K562 (cell line): ENCODE measurements at regions not wholly inside any gene's neighbourhood (a gene's known extent, or its start where the extent isn't known, plus 50 kb on each side); places are given as distances from the start of the nearest gene placed in this dataset.

Source experiments
- ATAC-seq: fragments of 200-7000 bp; cut with Tn5 transposase; 3 replicates; pipeline ENCODE4 v1.9.1; 2020; ENCODE audit warnings: moderate library complexity
- BruUV-seq: library from RNA; stranded (reverse); fragments of 400-500 nt; replicated peaks from 2 replicates; lab custom pipeline; 2021; lab: Mats Ljungman, UMichigan
- CTCF ChIA-PET: fragments of 300-600 bp; formaldehyde crosslinking; extraction: SDS; loops from one replicate; lab custom pipeline; 2021; ENCODE audit warnings: low intra/inter-chr PET ratio; lab: Yijun Ruan, JAX
- POLR2A ChIA-PET: fragments of 300-600, 350-650 bp; sonication (Branson Sonifier 250); formaldehyde crosslinking; extraction: SDS; loops from one replicate; lab custom pipeline; 2021; ENCODE audit warnings: antibody characterized with exemption, inconsistent platforms; lab: Yijun Ruan, JAX
- DNase-seq, 4 experiments: peaks; one replicate each; pipeline versions ENCODE4 v3.0.0 to v3.0.0-alpha.2; 2011 to 2018; ENCODE audit warnings: low spot score in 3 of 4, mixed read lengths in 3 of 4; ENCODE audit errors: extremely low read depth in 1 of 4
- FAIRE-seq: peaks from 2 replicates; lab custom pipeline; 2011; peaks lifted over from hg19 to GRCh38; lab: Jason Lieb, UNC
- H2AFZ ChIP-seq: 2 replicates; pipeline ENCODE4 v1.6.0; 2011; ENCODE audit warnings: low read depth, low read length, control low read depth, inconsistent platforms
- H3K27ac ChIP-seq: fragments of 200-600 bp; 3 replicates; pipeline ENCODE4 v1.8.0; 2011; ENCODE audit warnings: low read depth, mild to moderate bottlenecking, control low read depth, inconsistent platforms, low read length, moderate library complexity, mixed read lengths; ENCODE audit errors: extremely low read depth
- H3K27me3 ChIP-seq, 2 experiments: fragments of 300-600 bp in 1 of 2; 2 replicates in 1 of 2; 3 replicates in 1 of 2; pipeline versions ENCODE4 v1.6.0 to v1.8.0; 2011; ENCODE audit warnings: inconsistent platforms in 2 of 2, low read length in 2 of 2, mild to moderate bottlenecking in 1 of 2, mixed read lengths in 1 of 2, moderate library complexity in 1 of 2; ENCODE audit not compliant: control insufficient read depth in 2 of 2, insufficient read depth in 2 of 2
- H3K36me3 ChIP-seq: fragments of 300-600 bp; 3 replicates; pipeline ENCODE4 v1.8.0; 2011; ENCODE audit warnings: mild to moderate bottlenecking, low read length, inconsistent platforms; ENCODE audit not compliant: control insufficient read depth, insufficient read depth
- H3K4me1 ChIP-seq, 2 experiments: fragments of 200-600 bp in 1 of 2; replicated peaks in 1 of 2; 2 replicates in 1 of 2; 3 replicates in 1 of 2; pipeline versions ENCODE4 v1.5.1 to v1.8.0; 2011; ENCODE audit warnings: inconsistent platforms in 2 of 2, low read length in 2 of 2, mild to moderate bottlenecking in 1 of 2, mixed read lengths in 1 of 2, moderate library complexity in 1 of 2; ENCODE audit not compliant: control insufficient read depth in 2 of 2, insufficient read depth in 2 of 2
- H3K4me2 ChIP-seq: 2 replicates; pipeline ENCODE4 v1.6.1; 2011; ENCODE audit warnings: low read length, control low read depth, inconsistent platforms, mixed read lengths; ENCODE audit not compliant: insufficient read depth
- H3K4me3 ChIP-seq: fragments of 200-600 bp; sonication (generic), shearing (Covaris generic); 2 replicates; pipeline ENCODE4 v1.5.1; 2016; ENCODE audit warnings: control low read depth, inconsistent platforms
- H3K79me2 ChIP-seq: fragments of 200-600 bp; 3 replicates; pipeline ENCODE4 v1.8.0; 2011; ENCODE audit warnings: low read length, inconsistent platforms; ENCODE audit not compliant: control insufficient read depth, insufficient read depth
- H3K9ac ChIP-seq, 2 experiments: 2 replicates each; pipeline versions ENCODE4 v1.6.0 to v1.6.1; 2011; ENCODE audit warnings: low read depth in 2 of 2, low read length in 2 of 2, control low read depth in 1 of 2, inconsistent platforms in 1 of 2, mild to moderate bottlenecking in 1 of 2, mixed read lengths in 1 of 2; ENCODE audit not compliant: insufficient read depth in 1 of 2
- H3K9me1 ChIP-seq: one replicate; pipeline ENCODE4 v1.6.0; 2011; ENCODE audit warnings: inconsistent platforms, mild to moderate bottlenecking, low read length, moderate library complexity; ENCODE audit not compliant: control insufficient read depth, insufficient read depth
- H3K9me3 ChIP-seq: replicated peaks from 2 replicates; pipeline ENCODE4 v1.5.1; 2011; ENCODE audit warnings: low read depth, low read length, inconsistent platforms; ENCODE audit not compliant: control insufficient read depth, insufficient read depth
- H4K20me1 ChIP-seq: replicated peaks from 2 replicates; pipeline ENCODE4 v1.6.1; 2011; ENCODE audit warnings: low read length, inconsistent platforms, mixed read lengths; ENCODE audit not compliant: control insufficient read depth, insufficient read depth
- ARID3B ChIP-seq: fragments of 250-450 bp; sonication (Bioruptor Pico); IDR thresholded peaks from 2 replicates; pipeline ENCODE4 v1.4.0; 2020; ENCODE audit warnings: borderline replicate concordance
- GATAD2A ChIP-seq: fragments of 450-650 bp; IDR thresholded peaks from 2 replicates; pipeline ENCODE4 v1.6.1; 2017
- HDAC2 ChIP-seq: fragments of 450-650 bp; IDR thresholded peaks from 2 replicates; pipeline ENCODE4 v1.6.1; 2016; ENCODE audit warnings: mild to moderate bottlenecking
- HES1 ChIP-seq: fragments of 450-650 bp; IDR thresholded peaks from 2 replicates; pipeline ENCODE4 v1.6.1; 2016; ENCODE audit warnings: low read depth, mild to moderate bottlenecking, moderate library complexity
- HNRNPLL ChIP-seq: fragments of 200-400 bp; formaldehyde crosslinking; IDR thresholded peaks from 2 replicates; pipeline ENCODE4 v1.6.1; 2017; ENCODE audit warnings: low read length, low read depth, mild to moderate bottlenecking; ENCODE audit not compliant: poor library complexity, severe bottlenecking
- KAT8 ChIP-seq: fragments of 450-650 bp; IDR thresholded peaks from 2 replicates; pipeline ENCODE4 v1.6.1; 2016; ENCODE audit warnings: low read depth, mild to moderate bottlenecking
- KLF13 ChIP-seq: fragments of 450-650 bp; IDR thresholded peaks from 2 replicates; pipeline ENCODE4 v1.6.1; 2016; ENCODE audit warnings: missing genetic modification characterization, low read depth, mild to moderate bottlenecking, missing compliant biosample characterization, moderate library complexity, borderline replicate concordance
- OTX1 ChIP-seq: fragments of 450-650 bp; formaldehyde crosslinking; IDR thresholded peaks from 2 replicates; pipeline ENCODE4 v1.4.0; 2022; ENCODE audit warnings: mild to moderate bottlenecking
- RBM22 ChIP-seq: fragments of 200-400 bp; formaldehyde crosslinking; IDR thresholded peaks from 2 replicates; pipeline ENCODE4 v1.6.1; 2018; ENCODE audit warnings: low read length, low read depth; ENCODE audit not compliant: poor library complexity, severe bottlenecking
- SMAD4 ChIP-seq: fragments of 250-450 bp; sonication (Bioruptor Pico); conservative IDR thresholded peaks from 2 replicates; pipeline ENCODE4 v1.8.0; 2021; ENCODE audit warnings: inconsistent platforms, mild to moderate bottlenecking, moderate library complexity
- SRSF9 ChIP-seq: fragments of 200-400 bp; formaldehyde crosslinking; IDR thresholded peaks from 2 replicates; pipeline ENCODE4 v1.6.1; 2017; ENCODE audit warnings: low read depth, low read length, borderline replicate concordance
- ZBTB5 ChIP-seq: fragments of 450-650 bp; IDR thresholded peaks from 2 replicates; pipeline ENCODE4 v1.6.1; 2017; ENCODE audit warnings: antibody characterized with exemption
- ZEB2 ChIP-seq: fragments of 450-650 bp; IDR thresholded peaks from 2 replicates; pipeline ENCODE4 v1.6.1; 2016
- ZFP1 ChIP-seq: fragments of 450-650 bp; formaldehyde crosslinking; IDR thresholded peaks from 2 replicates; pipeline ENCODE4 v1.4.0; 2020; ENCODE audit warnings: mild to moderate bottlenecking, mixed read lengths
- ZFPM2 ChIP-seq: fragments of 250-450 bp; sonication (Bioruptor Pico); IDR thresholded peaks from 2 replicates; pipeline ENCODE4 v1.5.1; 2022; ENCODE audit warnings: mild to moderate bottlenecking
- ZNF23 ChIP-seq: fragments of 250-450 bp; sonication (Bioruptor Pico); IDR thresholded peaks from 2 replicates; pipeline ENCODE4 v1.4.0; 2020; ENCODE audit warnings: mild to moderate bottlenecking
- ZNF431 ChIP-seq: sonication (generic); formaldehyde crosslinking; IDR thresholded peaks from 2 replicates; pipeline ENCODE4 v1.8.0; 2022; ENCODE audit warnings: mild to moderate bottlenecking, missing genetic modification reagents
- ZNF75A ChIP-seq: fragments of 450-650 bp; formaldehyde crosslinking; IDR thresholded peaks from 2 replicates; pipeline ENCODE4 v1.4.0; 2020; ENCODE audit warnings: mild to moderate bottlenecking
- WGBS: fragments of 100-300 bp; shearing (Covaris generic); methylation state at CpG from one replicate; pipeline ENCODE4 v1.1.6; 2016; ENCODE audit warnings: low coverage, mixed read lengths; ENCODE audit not compliant: insufficient coverage; ENCODE audit errors: missing lambda C conversion rate; 5-methylcytosine and 5-hydroxymethylcytosine counted together
- in situ Hi-C: fragments of 300-500 bp; cut with MboI; formaldehyde crosslinking; loops from 4 replicates; pipeline ENCODE4 v1.15.0; 2018; ENCODE audit warnings: inconsistent platforms, mixed read lengths
- intact Hi-C: fragments of 100-400 bp; cut with micrococcal nuclease; formaldehyde crosslinking; loops from 2 replicates; pipeline ENCODE4 v1.14.2; 2022

- WGBS: 6% methylated on average over 1 of the region's 1 CpG
- no peak overlapping the region for H3K4me2 ChIP-seq
Observed at GRCh38 chr12:47387994-47388393, 308.2 kb upstream of the AMIGO2 start.

More at GRCh38 chr12:47387994-47388393, 308.2 kb upstream of the AMIGO2 start:
- no peak overlapping the region for H2AFZ ChIP-seq
- in situ Hi-C loops: no loop called here
- H3K9me1 ChIP-seq: no peaks in the 10 kb centered on the region
- DNase-seq (no peak), FAIRE-seq (no peak), ATAC-seq (no peak)
- no peaks in the 10 kb centered on the region for H3K79me2 ChIP-seq
- no peaks in the 10 kb centered on the region for H4K20me1 ChIP-seq
- intact Hi-C loops: no loop called here
- POLR2A ChIA-PET: interaction anchor here (0.6 to 1.1 kb wide), 3 partner anchors 10 to 1867 kb away, joined by 3 to 4 read pairs (median 3); no protein-coding TSS in a partner anchor
- H3K9ac ChIP-seq: no peak overlapping the region
- H3K4me1 ChIP-seq: peaks cover 0 to 4% of the 10 kb centered on the region in 2 experiments; a peak in 2 of 5 replicates
- H3K27ac ChIP-seq: no peak overlapping the region
- H3K36me3 ChIP-seq: no peaks in the 10 kb centered on the region
- H3K27me3 ChIP-seq: no peaks in the 10 kb centered on the region
- BruUV-seq: no TSS peak
- H3K4me3 ChIP-seq: no peak overlapping the region
- H3K9me3 ChIP-seq: no peaks in the 10 kb centered on the region
- CTCF ChIA-PET: no interaction called here
- TF ChIP-seq ZEB2: no peak
- no peak for TF ChIP-seq HNRNPLL
- TF ChIP-seq ZFP1: no peak
- no peak for TF ChIP-seq HES1
- no peak for TF ChIP-seq OTX1 (CRISPR knock-in tag)
- no peak for TF ChIP-seq KLF13 (tag)
- no peak for TF ChIP-seq ZBTB5
- TF ChIP-seq ARID3B (CRISPR knock-in tag): no peak
- no peak for TF ChIP-seq GATAD2A
- TF ChIP-seq ZNF75A (CRISPR knock-in tag): no peak
- no peak for TF ChIP-seq SRSF9
- TF ChIP-seq RBM22: no peak
- TF ChIP-seq KAT8: no peak
- TF ChIP-seq ZNF23 (CRISPR knock-in tag): no peak
- TF ChIP-seq ZFPM2 (CRISPR knock-in tag): no peak
- no peak for TF ChIP-seq SMAD4 (CRISPR knock-in tag)
- TF ChIP-seq ZNF431 (CRISPR knock-in tag): no peak
- TF ChIP-seq HDAC2: no peak
